Activated naive CD4-positive, alpha-beta T cell treated with anti-CD3 and anti-CD28 coated beads, Interleukin-2, amount 10 ng/mL, durations not matched to agents 7 days and 5 days (primary cell): ENCODE measurements at regions not wholly inside any gene's neighbourhood (a gene's known extent, or its start where the extent isn't known, plus 50 kb on each side); places are given as distances from the start of the nearest gene placed in this dataset.

ENCODE experiments used
- CTCF ChIA-PET: fragments of 350-600 bp; sonication (Branson Sonifier 250); formaldehyde crosslinking; loops from one replicate; lab custom pipeline; 2021; ENCODE audit warnings: antibody characterized with exemption; lab: Charles Lee
- DNase-seq: peaks from one replicate; pipeline ENCODE4 v3.0.0-alpha.2; 2020
- H3K27ac Mint-ChIP-seq: one replicate; pipeline ENCODE4 v1.8.0; 2021; ENCODE audit warnings: mild to moderate bottlenecking, moderate library complexity, mixed read lengths
- H3K27me3 Mint-ChIP-seq: one replicate; pipeline ENCODE4 v1.8.0; 2021; ENCODE audit warnings: mild to moderate bottlenecking, mixed read lengths
- H3K36me3 Mint-ChIP-seq: one replicate; pipeline ENCODE4 v1.8.0; 2021; ENCODE audit warnings: mixed read lengths
- H3K4me1 Mint-ChIP-seq: one replicate; pipeline ENCODE4 v1.8.0; 2021; ENCODE audit warnings: mixed read lengths
- H3K4me3 Mint-ChIP-seq: one replicate; pipeline ENCODE4 v1.8.0; 2021; ENCODE audit warnings: mild to moderate bottlenecking, moderate library complexity, mixed read lengths
- H3K9me3 Mint-ChIP-seq: one replicate; pipeline ENCODE4 v1.8.0; 2021; ENCODE audit warnings: mixed read lengths

DNA sequence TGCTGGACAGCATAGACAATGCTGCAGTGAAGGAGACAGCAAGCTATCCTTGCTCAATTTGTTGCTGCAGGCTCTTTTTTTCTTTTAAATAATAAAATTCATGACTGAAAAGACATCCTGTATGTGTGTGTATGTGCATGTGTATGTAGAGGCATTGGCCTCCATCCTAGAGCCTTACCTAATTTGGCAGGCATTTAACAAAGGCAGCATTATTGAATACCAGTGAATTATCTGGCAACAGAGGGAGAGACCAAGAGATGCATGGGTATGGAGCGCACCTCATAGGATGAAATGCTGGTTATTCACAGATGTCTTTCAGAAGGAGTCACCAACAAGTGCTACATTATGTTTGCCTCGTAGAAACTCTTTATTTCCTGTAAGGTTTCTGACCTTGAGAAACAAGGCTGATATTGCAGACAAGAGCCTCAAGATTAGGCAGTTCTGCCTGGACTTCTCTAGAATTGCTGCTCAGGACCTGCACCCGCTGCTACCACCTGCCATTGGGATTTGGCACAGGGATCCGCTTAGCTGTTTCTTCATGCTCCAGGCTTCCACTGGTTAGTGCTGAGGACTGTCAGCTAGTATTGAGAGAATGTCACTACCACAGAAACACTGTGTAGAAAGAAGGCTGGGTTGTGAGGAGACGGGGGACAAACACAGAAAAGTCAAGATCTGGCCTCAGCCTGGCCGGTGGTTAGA is 247.7 kb upstream of the RFX3 start:
- no peak overlapping the region for H3K4me3 Mint-ChIP-seq
- peaks cover 6% of the 10 kb centered on the region for H3K27me3 Mint-ChIP-seq
- no peaks in the 10 kb centered on the region for H3K9me3 Mint-ChIP-seq
- CTCF ChIA-PET, result no interaction called here
- H3K4me1 Mint-ChIP-seq, result no peaks in the 10 kb centered on the region
- no peaks in the 10 kb centered on the region for H3K36me3 Mint-ChIP-seq
- no peak overlapping the region for H3K27ac Mint-ChIP-seq
- no peak for DNase-seq

DNA sequence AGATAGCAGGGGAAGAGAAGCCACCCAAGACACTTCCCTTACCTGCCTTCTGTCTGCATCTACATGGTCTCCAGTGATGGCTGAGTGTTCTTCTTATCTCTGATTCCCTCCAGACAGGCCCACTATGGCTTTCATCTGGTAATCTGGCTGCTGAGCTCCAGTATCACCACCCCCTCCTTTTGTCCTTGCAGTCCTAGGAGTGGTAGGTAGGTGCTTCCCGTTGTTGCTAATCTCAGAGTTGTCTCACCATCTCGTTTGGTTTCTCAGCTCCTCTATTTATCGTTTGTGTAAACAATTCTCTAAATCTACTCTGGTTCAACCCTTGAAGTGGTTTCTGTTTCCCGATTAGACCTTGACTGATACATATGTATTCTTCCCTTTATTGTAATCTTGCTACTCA is 243.8 kb upstream of the RFX3 start:
- CTCF ChIA-PET, result no interaction called here
- Mint-ChIP-seq H3K36me3 (no peaks in the 10 kb centered on the region), H3K4me3 (no peak overlapping the region), H3K27ac (no peak overlapping the region), H3K27me3 (peaks cover 7% of the 10 kb centered on the region), H3K9me3 (no peaks in the 10 kb centered on the region), H3K4me1 (no peaks in the 10 kb centered on the region)
- no peak for DNase-seq

DNA sequence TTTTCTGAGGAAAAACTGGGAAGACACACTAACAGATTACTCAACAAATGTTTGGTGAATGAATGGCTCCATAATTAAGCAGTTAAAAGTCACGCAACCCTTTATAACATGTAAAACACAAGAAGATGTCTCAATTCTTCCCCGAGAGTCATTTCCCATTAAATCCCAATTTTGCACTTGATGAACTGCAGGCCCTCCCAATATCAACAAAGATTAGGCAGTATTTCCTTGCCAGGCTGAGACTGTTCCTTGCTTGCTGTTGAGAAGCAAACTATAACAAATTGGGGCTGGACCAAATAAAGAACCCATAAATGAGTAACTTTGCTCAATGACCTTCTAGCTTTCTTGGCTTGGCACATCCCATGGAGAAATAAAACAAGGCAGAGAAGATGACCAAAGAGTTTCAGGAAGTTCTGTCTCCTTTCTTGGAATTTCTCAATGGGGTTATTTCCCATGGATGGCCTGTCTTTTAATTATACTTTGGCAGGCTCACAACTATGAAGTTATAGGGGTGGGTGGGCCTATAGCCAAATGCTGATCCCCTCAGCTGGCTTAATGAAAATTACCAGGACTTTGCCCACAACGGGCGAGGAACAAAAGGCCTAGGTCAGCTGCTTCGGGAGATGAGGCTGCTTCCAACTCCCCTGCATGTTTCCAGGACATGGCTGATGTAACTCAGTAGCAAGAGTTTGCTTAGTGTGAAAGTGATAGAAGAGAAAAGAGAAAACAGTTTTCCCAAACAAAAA is 243.1 kb upstream of the RFX3 start:
- CTCF ChIA-PET, result no interaction called here
- H3K27ac Mint-ChIP-seq, result no peak overlapping the region
- H3K27me3 Mint-ChIP-seq, result peaks cover 7% of the 10 kb centered on the region
- no peak for DNase-seq
- H3K4me1 Mint-ChIP-seq, result no peaks in the 10 kb centered on the region
- no peaks in the 10 kb centered on the region for H3K9me3 Mint-ChIP-seq
- H3K36me3 Mint-ChIP-seq, result no peaks in the 10 kb centered on the region
- no peak overlapping the region for H3K4me3 Mint-ChIP-seq

DNA sequence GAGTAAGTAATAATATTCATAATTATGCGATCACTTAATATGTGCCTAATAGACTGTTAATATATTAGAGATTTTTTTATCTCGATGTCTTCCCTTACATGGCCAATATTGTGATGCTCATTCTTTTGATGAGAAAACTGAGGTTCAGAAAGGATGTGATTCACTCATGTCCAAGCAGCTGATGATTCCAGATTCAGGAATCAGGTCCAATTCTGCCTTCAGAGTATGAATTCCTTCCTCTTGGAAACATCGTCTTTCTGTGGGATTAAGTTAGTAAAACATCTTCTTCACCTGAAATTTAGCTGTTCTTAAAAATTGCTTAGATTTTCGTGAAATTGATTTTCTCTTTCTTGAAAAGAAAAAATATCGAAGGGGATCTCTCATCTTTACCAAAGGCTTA is 242.5 kb upstream of the RFX3 start:
- Mint-ChIP-seq H3K9me3 (no peaks in the 10 kb centered on the region), H3K4me1 (no peaks in the 10 kb centered on the region), H3K4me3 (no peak overlapping the region), H3K27ac (no peak overlapping the region), H3K27me3 (peaks cover 7% of the 10 kb centered on the region), H3K36me3 (no peaks in the 10 kb centered on the region)
- CTCF ChIA-PET, result no interaction called here
- DNase-seq, result no peak

DNA sequence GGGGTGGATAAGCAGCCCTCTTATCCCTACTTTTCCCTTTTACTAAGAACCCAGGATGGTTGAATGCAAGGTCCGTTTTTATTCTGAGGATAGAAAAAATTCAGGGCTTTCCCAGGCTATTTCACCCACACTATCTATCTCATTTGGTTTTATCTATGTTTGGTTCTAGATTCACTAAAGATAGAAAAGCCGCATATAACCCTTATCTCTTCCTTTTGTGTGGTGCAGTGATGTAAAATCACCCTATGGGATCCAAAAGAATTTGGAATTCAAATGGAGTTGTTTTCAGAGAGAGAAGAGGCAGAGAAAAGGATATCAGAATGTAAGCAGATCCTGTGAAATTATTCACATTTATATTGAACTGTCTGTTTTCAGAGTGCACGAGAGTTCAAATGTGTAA is 236.3 kb upstream of the RFX3 start:
- CTCF ChIA-PET, result interaction anchor here (0.7 kb wide), 1 partner anchor 333 kb away, joined by 4 read pairs; no protein-coding TSS in a partner anchor
- no peak for DNase-seq
- no peaks in the 10 kb centered on the region for H3K36me3 Mint-ChIP-seq
- H3K4me1 Mint-ChIP-seq, result peaks cover 18% of the 10 kb centered on the region
- no peaks in the 10 kb centered on the region for H3K9me3 Mint-ChIP-seq
- H3K4me3 Mint-ChIP-seq, result no peak overlapping the region
- H3K27ac Mint-ChIP-seq, result no peak overlapping the region
- peaks cover 3% of the 10 kb centered on the region for H3K27me3 Mint-ChIP-seq

DNA sequence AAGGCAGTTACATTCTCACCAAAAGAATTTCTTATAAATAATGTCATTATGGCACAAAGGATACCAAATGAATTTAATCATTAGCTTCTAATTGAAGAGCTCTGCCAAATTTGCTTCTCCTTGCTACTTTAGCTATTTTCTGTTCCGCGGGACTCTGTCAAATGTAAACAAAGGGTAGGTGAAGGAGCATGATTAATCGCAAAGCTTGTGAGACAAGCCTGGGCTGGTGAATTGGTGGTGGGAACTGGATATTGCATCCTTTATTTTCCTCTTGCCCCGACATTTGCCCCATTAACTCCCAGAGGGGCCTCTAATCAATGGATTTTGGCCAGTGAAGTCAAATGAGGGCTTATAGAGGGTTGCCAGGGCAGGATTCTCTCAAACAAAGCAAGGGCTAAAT is 234.2 kb upstream of the RFX3 start:
- no peaks in the 10 kb centered on the region for H3K27me3 Mint-ChIP-seq
- no peak overlapping the region for H3K27ac Mint-ChIP-seq
- H3K4me3 Mint-ChIP-seq, result no peak overlapping the region
- peaks cover 18% of the 10 kb centered on the region for H3K4me1 Mint-ChIP-seq
- CTCF ChIA-PET, result no interaction called here
- no peaks in the 10 kb centered on the region for H3K9me3 Mint-ChIP-seq
- DNase-seq, result no peak
- no peaks in the 10 kb centered on the region for H3K36me3 Mint-ChIP-seq

DNA sequence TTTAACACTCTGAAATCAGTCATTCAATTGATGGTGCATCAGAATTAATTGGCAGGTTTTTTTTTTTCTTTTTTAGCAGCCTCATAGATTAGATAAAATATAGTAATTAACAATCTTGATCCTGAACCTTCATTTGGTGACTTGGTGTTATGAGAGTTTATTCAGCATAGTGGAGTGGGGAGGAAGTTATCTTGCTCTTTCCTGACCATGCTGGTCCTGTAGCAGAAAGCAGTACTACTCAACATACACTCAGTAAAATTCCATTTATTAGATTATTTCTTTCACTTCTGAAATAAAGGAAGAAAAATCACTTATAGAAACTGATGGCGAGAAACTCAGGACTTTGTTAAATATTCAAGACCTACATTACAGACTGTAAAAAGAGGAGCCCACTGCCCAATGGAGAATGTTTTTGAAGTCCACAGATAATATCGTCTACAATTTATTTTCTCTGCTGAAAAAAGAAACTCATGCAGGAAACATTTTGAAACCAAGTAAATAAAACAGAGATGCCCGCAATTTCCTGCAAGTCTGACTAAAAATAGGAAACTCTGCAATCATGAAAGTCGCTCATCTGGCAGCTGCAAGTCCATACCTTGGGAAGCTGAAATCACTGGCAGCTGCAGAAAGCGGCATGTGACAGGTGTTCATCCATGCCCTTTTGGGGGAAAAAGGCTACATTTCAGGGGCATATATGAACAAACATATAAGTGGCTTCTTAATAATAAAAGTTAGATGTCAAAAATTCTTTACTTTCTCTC is 233.2 kb upstream of the RFX3 start:
- Mint-ChIP-seq H3K27ac (no peak overlapping the region), H3K4me1 (peaks cover 18% of the 10 kb centered on the region), H3K27me3 (no peaks in the 10 kb centered on the region), H3K4me3 (no peak overlapping the region), H3K36me3 (no peaks in the 10 kb centered on the region), H3K9me3 (no peaks in the 10 kb centered on the region)
- CTCF ChIA-PET, result no interaction called here
- DNase-seq, result no peak

DNA sequence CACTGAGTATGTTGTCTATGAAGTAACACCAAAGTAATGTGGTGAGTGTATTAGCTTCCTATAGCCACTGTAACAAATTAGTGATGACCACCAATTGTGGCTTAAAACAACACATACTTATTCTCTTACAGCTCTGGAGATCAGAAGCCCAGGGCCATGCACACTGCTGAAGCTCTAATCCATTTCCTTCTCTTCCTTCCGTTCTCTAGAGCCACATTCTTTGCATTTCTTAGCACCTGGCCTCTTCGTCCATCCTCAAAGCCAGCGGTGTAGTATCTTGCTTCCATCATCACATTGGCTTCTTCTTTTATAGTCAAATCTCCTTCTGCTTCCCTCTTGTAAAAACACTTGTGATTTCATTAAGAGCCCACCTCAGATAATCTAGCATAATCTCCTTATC is 230.3 kb upstream of the RFX3 start:
- no peaks in the 10 kb centered on the region for H3K27me3 Mint-ChIP-seq
- H3K4me1 Mint-ChIP-seq, result peaks cover 23% of the 10 kb centered on the region
- no peaks in the 10 kb centered on the region for H3K9me3 Mint-ChIP-seq
- H3K4me3 Mint-ChIP-seq, result no peak overlapping the region
- CTCF ChIA-PET, result no interaction called here
- DNase-seq, result no peak
- no peaks in the 10 kb centered on the region for H3K36me3 Mint-ChIP-seq
- H3K27ac Mint-ChIP-seq, result no peak overlapping the region

DNA sequence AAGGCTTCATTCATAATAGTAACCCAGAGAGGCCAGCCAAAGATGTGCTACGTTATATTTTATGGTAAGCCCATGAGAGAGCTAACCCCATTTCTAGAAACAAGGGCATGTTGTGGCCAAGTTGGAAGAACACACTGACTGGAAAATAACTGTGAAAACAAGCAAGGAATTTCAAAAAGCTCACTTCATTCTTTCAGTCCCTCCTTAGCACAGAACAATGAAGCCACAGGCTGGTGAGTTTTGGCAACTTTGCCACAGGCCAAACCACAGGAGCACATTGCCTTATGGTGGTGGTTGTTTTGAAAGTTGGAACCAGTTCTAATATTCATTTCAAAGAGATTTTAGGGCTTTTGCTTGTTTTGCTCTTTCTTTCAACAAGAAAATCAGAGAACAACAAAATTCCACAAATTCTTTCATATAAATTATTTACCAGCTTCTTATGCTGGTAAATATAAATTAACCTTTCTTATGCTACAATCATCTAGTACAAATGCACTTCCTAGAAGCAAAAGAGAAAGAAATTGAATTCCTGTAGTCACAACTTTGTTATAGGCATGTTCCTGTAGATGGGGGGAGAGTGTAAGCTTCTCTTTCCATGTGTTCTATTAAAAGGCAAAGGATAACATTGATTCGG is 225.4 kb upstream of the RFX3 start:
- peaks cover 11% of the 10 kb centered on the region for H3K4me1 Mint-ChIP-seq
- CTCF ChIA-PET, result no interaction called here
- no peak overlapping the region for H3K27ac Mint-ChIP-seq
- no peaks in the 10 kb centered on the region for H3K27me3 Mint-ChIP-seq
- H3K4me3 Mint-ChIP-seq, result no peak overlapping the region
- DNase-seq, result no peak
- no peaks in the 10 kb centered on the region for H3K36me3 Mint-ChIP-seq
- H3K9me3 Mint-ChIP-seq, result no peaks in the 10 kb centered on the region

DNA sequence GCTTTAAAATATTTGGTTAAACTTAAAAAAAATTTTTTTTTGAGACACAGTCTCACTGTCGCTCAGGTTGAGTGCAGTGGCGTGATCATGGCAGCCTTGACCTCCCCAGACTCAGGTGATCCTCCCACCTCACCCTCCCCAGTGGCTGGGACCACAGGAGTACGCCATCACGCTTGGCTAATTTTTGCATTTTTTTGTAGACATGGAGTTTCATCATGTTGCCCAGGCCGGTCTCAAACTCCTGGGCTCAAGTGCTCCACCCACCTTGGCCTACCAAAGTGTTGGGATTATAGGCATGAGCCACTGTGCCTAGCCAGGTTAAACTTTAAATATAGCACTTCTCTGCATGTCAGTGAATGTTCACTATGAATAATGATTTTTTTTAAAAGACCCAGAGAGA is 224.5 kb upstream of the RFX3 start:
- no peak for DNase-seq
- CTCF ChIA-PET, result no interaction called here
- Mint-ChIP-seq H3K36me3 (no peaks in the 10 kb centered on the region), H3K27ac (no peak overlapping the region), H3K4me1 (peaks cover 11% of the 10 kb centered on the region), H3K27me3 (no peaks in the 10 kb centered on the region), H3K9me3 (no peaks in the 10 kb centered on the region), H3K4me3 (no peak overlapping the region)

DNA sequence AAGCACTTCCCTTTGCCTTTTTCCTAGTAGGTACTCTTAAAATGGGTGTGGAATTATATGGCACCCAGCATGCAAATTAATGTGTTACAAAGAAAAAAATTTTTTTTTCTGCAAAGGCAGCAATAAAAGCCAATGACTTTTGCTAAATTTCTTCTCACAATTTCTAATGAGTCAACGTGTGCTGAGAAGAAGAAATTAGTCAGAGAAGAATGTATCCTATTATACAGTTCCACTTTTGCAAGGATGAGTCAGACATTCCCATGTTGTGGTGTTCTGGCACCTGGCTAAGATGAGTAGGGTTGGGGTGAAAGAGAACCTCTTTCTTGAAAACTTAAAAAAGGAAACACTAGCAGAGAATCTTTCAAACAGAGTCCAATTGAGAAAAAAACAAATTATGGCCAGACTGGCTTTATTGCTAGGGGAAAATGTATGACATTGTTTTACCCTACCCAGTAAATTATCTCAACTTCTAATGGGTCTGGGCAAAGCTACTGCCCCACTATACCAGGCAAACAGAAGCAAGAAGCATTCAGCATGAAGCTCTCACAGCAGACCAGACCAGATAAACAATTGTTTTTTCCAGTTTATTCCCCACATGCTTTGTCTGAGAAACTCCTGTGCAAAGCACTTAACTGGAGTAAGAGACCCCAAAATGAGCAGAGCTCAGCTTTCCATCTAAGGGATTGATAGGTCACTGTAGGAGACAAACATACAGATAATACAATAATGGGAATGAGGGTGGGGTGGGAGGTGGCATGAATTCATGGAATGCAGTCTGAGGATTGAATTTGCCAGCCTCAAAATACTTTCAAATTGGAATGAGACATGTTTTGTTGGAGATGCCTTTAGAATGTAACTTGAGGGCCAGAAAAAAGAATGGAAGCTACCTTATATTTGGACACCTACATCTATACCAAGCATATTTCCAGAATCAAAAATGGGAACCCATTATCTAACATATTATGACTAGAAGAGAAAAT is 220.8 kb upstream of the RFX3 start:
- DNase-seq, result no peak
- H3K36me3 Mint-ChIP-seq, result no peaks in the 10 kb centered on the region
- H3K4me3 Mint-ChIP-seq, result no peak overlapping the region
- no peaks in the 10 kb centered on the region for H3K9me3 Mint-ChIP-seq
- H3K27ac Mint-ChIP-seq, result no peak overlapping the region
- CTCF ChIA-PET, result interaction anchor here (1.7 kb wide), 1 partner anchor 14 kb away, joined by 4 read pairs; no protein-coding TSS in a partner anchor
- peaks cover 9% of the 10 kb centered on the region for H3K4me1 Mint-ChIP-seq
- H3K27me3 Mint-ChIP-seq, result no peaks in the 10 kb centered on the region

DNA sequence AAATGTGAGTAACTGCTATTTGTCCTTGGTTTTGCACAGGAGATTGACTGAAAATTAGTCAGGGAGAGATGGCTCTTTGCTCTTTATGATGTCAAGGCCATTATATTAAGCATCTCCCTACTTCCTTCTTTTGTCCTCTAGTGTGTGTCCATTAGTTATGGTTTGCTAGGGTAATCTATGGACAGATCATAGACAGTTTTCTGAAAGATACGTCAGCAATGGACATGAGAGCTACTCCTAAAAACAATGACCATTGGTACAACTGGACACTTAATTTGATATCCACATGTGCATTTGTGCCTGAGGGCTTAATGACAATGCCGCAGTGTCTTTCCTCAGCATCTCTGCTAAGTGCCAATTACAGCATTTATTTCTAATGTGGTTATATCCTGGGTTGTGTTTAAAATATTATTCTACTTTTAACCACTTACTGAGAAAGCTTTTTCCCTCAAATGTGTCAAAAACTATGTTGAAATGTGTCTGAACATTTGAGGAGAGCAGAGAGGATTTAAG is 218.2 kb upstream of the RFX3 start:
- Mint-ChIP-seq H3K4me3 (no peak overlapping the region), H3K27me3 (no peaks in the 10 kb centered on the region), H3K36me3 (no peaks in the 10 kb centered on the region), H3K27ac (no peak overlapping the region), H3K4me1 (peaks cover 2% of the 10 kb centered on the region), H3K9me3 (no peaks in the 10 kb centered on the region)
- CTCF ChIA-PET, result no interaction called here
- no peak for DNase-seq

DNA sequence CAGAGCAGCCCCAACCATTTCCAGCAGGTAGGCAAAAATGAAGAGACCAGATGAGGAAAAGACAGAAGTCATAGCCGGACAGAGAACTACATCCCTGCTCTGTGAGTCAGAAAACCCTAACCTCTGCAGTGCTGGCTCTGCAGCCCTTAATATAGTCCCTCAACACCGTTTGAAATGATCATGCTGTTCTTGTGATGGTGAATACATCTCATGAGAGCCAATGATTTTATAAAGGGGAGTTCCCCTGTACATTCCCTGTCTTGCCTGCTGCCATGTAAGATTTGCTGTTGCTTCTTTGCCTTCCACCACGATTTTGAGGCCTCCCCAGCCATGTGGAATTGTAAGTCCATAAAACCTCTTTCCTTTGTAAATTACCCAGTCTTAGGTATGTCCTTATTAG is 216.8 kb upstream of the RFX3 start:
- no peak for DNase-seq
- CTCF ChIA-PET, result interaction anchor here (0.6 kb wide), 1 partner anchor 333 kb away, joined by 4 read pairs; no protein-coding TSS in a partner anchor
- no peak overlapping the region for H3K27ac Mint-ChIP-seq
- no peaks in the 10 kb centered on the region for H3K9me3 Mint-ChIP-seq
- peaks cover 2% of the 10 kb centered on the region for H3K4me1 Mint-ChIP-seq
- H3K27me3 Mint-ChIP-seq, result no peaks in the 10 kb centered on the region
- no peak overlapping the region for H3K4me3 Mint-ChIP-seq
- no peaks in the 10 kb centered on the region for H3K36me3 Mint-ChIP-seq
